ENCODE measurements at regions not wholly inside any gene's neighbourhood (a gene's known extent, or its start where the extent isn't known, plus 50 kb on each side); places are given as distances from the start of the nearest gene placed in this dataset.

GRCh38 chr11:95519912-95520311 lies 269.7 kb downstream of the FAM76B start:
- TF ChIP-seq CTCF (conservative IDR thresholded peaks at IDR 0.05; ENCODE audit: low read length): no peak
- no peak overlapping the region for H3K4me3 ChIP-seq (ENCODE audit: low read length)
- no peak for DNase-seq (ENCODE audit: low read depth)

GRCh38 chr11:95517453-95517852 lies 272.1 kb downstream of the FAM76B start:
- no peak overlapping the region for H3K4me3 ChIP-seq (ENCODE audit: low read length)
- peak; percentile 79 for DNase-seq (ENCODE audit: low read depth)
- no peak for TF ChIP-seq CTCF (conservative IDR thresholded peaks at IDR 0.05; ENCODE audit: low read length)

GRCh38 chr11:95516786-95517185 lies 272.8 kb downstream of the FAM76B start:
- TF ChIP-seq CTCF (conservative IDR thresholded peaks at IDR 0.05; ENCODE audit: low read length): no peak
- DNase-seq (ENCODE audit: low read depth): peak; percentile 94
- H3K4me3 ChIP-seq (ENCODE audit: low read length): no peak overlapping the region

GRCh38 chr11:95516175-95516574 lies 273.4 kb downstream of the FAM76B start:
- no peak for TF ChIP-seq CTCF (conservative IDR thresholded peaks at IDR 0.05; ENCODE audit: low read length)
- no peak overlapping the region for H3K4me3 ChIP-seq (ENCODE audit: low read length)
- no peak for DNase-seq (ENCODE audit: low read depth)

GRCh38 chr11:95515371-95515770 lies 274.2 kb downstream of the FAM76B start:
- H3K4me3 ChIP-seq (ENCODE audit: low read length): no peak overlapping the region
- no peak for TF ChIP-seq CTCF (conservative IDR thresholded peaks at IDR 0.05; ENCODE audit: low read length)
- DNase-seq (ENCODE audit: low read depth): no peak

- no peak for DNase-seq (ENCODE audit: low read depth)
- H3K4me3 ChIP-seq (ENCODE audit: low read length): no peak overlapping the region
- no peak for TF ChIP-seq CTCF (conservative IDR thresholded peaks at IDR 0.05; ENCODE audit: low read length)
Observed at GRCh38 chr11:95514416-95515110, 275.0 kb downstream of the FAM76B start.

GRCh38 chr11:95512682-95513081 lies 276.9 kb downstream of the FAM76B start:
- peak overlapping the region; percentile 7; the same call in 1 of the 2 replicates for H3K4me3 ChIP-seq (ENCODE audit: low read length)
- peak; percentile 94 for DNase-seq (ENCODE audit: low read depth)
- no peak for TF ChIP-seq CTCF (conservative IDR thresholded peaks at IDR 0.05; ENCODE audit: low read length)
